Endothelial cell of umbilical vein (primary cell): ENCODE measurements at regions not wholly inside any gene's neighbourhood (a gene's known extent, or its start where the extent isn't known, plus 50 kb on each side); places are given as distances from the start of the nearest gene placed in this dataset.

Experiments used
- BruUV-seq: library from RNA; stranded (reverse); fragments of 400-500 nt; replicated peaks from 2 replicates; lab custom pipeline; 2021; lab: Mats Ljungman, UMichigan
- CTCF ChIA-PET: fragments of 300-600, 350-600 bp; sonication (Branson Sonifier 250); formaldehyde crosslinking; loops from one replicate; lab custom pipeline; 2021; ENCODE audit warnings: antibody characterized with exemption, inconsistent platforms; lab: Charles Lee
- POLR2A ChIA-PET: fragments of 300-600, 350-600 bp; sonication (Branson Sonifier 250); formaldehyde crosslinking; loops from one replicate; lab custom pipeline; 2021; ENCODE audit warnings: antibody characterized with exemption, inconsistent platforms; lab: Charles Lee
- DNase-seq: peaks from one replicate; pipeline ENCODE4 v3.0.0-alpha.2; 2011; ENCODE audit warnings: low read depth, low spot score
- FAIRE-seq: peaks from 2 replicates; lab custom pipeline; 2011; peaks lifted over from hg19 to GRCh38; lab: Jason Lieb, UNC
- H2AFZ ChIP-seq: 2 replicates; pipeline ENCODE4 v1.6.0; 2012; ENCODE audit warnings: low read depth, low read length, control low read depth, inconsistent platforms
- H3K27ac ChIP-seq: 2 replicates; pipeline ENCODE4 v1.5.1; 2011; ENCODE audit warnings: low read depth, mild to moderate bottlenecking, control low read depth, low read length, moderate library complexity; ENCODE audit not compliant: insufficient read depth
- H3K27me3 ChIP-seq, 2 experiments: 2 replicates each; pipeline versions ENCODE4 v1.6.0 to v1.6.1; 2011; ENCODE audit warnings: low read length in 2 of 2, mixed read lengths in 1 of 2; ENCODE audit not compliant: control insufficient read depth in 2 of 2, insufficient read depth in 2 of 2
- H3K36me3 ChIP-seq, 2 experiments: 2 replicates in 1 of 2; 3 replicates in 1 of 2; pipeline ENCODE4 v1.5.1; 2011; ENCODE audit warnings: low read length in 2 of 2, mild to moderate bottlenecking in 1 of 2, moderate library complexity in 1 of 2; ENCODE audit not compliant: control insufficient read depth in 2 of 2, insufficient read depth in 2 of 2; ENCODE audit errors: extremely low read depth in 1 of 2
- H3K4me1 ChIP-seq: 3 replicates; pipeline ENCODE4 v1.5.1; 2011; ENCODE audit warnings: mild to moderate bottlenecking, low read length; ENCODE audit not compliant: control insufficient read depth, insufficient read depth; ENCODE audit errors: extremely low read depth
- H3K4me2 ChIP-seq: 2 replicates; pipeline ENCODE4 v1.6.1; 2011; ENCODE audit warnings: low read length, control low read depth, mixed read lengths; ENCODE audit not compliant: insufficient read depth
- H3K4me3 ChIP-seq, 3 experiments: fragments of 200-600 bp in 1 of 3; sonication (generic), shearing (Covaris generic) in 1 of 3; replicated peaks in 1 of 3; 2 replicates each; pipeline ENCODE4 v1.5.1; 2011 to 2016; ENCODE audit warnings: control low read depth in 3 of 3, low read length in 3 of 3, mild to moderate bottlenecking in 2 of 3, inconsistent platforms in 1 of 3, low read depth in 1 of 3, moderate library complexity in 1 of 3; ENCODE audit not compliant: insufficient read depth in 1 of 3
- H3K79me2 ChIP-seq: 2 replicates; pipeline ENCODE4 v1.6.0; 2012; ENCODE audit warnings: low read length, inconsistent platforms; ENCODE audit not compliant: control insufficient read depth, insufficient read depth
- H3K9ac ChIP-seq: replicated peaks from 2 replicates; pipeline ENCODE3; 2011; ENCODE audit warnings: low read length, control low read depth; ENCODE audit not compliant: insufficient read depth; ENCODE audit errors: extremely low read depth
- H3K9me1 ChIP-seq: replicated peaks from 3 replicates; pipeline ENCODE4 v1.6.0; 2011; ENCODE audit warnings: mild to moderate bottlenecking, low read length; ENCODE audit not compliant: control insufficient read depth, insufficient read depth; ENCODE audit errors: extremely low read depth
- H3K9me3 ChIP-seq: replicated peaks from 2 replicates; pipeline ENCODE4 v1.5.1; 2012; ENCODE audit warnings: low read length, inconsistent platforms; ENCODE audit not compliant: control insufficient read depth, insufficient read depth
- H4K20me1 ChIP-seq: replicated peaks from 2 replicates; pipeline ENCODE3; 2011; ENCODE audit warnings: mild to moderate bottlenecking, low read length; ENCODE audit not compliant: control insufficient read depth, insufficient read depth; ENCODE audit errors: extremely low read depth
- EZH2 ChIP-seq: IDR thresholded peaks from 2 replicates; pipeline ENCODE4 v1.6.1; 2012; ENCODE audit warnings: borderline replicate concordance, low read depth, mild to moderate bottlenecking, moderate library complexity, low read length, inconsistent platforms; ENCODE audit not compliant: severe bottlenecking
- FOS ChIP-seq: IDR thresholded peaks from 2 replicates; pipeline ENCODE4 v1.6.1; 2011; ENCODE audit warnings: mild to moderate bottlenecking, low read length, moderate library complexity, borderline replicate concordance; ENCODE audit not compliant: insufficient read depth
- GATA2 ChIP-seq: IDR thresholded peaks from 2 replicates; pipeline ENCODE4 v1.7.0; 2011; ENCODE audit warnings: low read depth, mild to moderate bottlenecking, moderate library complexity, mixed read lengths, low read length; ENCODE audit not compliant: insufficient read length, insufficient read depth
- JUN ChIP-seq: IDR thresholded peaks from 2 replicates; pipeline ENCODE4 v1.6.1; 2011; ENCODE audit warnings: borderline replicate concordance, low read depth; ENCODE audit not compliant: insufficient read length, insufficient read depth
- MYC ChIP-seq: IDR thresholded peaks from one replicate; pipeline ENCODE4 v1.6.1; 2011; ENCODE audit warnings: mild to moderate bottlenecking, low read depth, low read length
- POLR2A ChIP-seq: IDR thresholded peaks from 2 replicates; pipeline ENCODE4 v1.6.1; 2012; ENCODE audit warnings: low read depth, mild to moderate bottlenecking, control low read depth, low read length
- POLR2AphosphoS5 ChIP-seq: IDR thresholded peaks from 2 replicates; pipeline ENCODE4 v1.6.1; 2012; ENCODE audit warnings: low read depth, mild to moderate bottlenecking, control low read depth, low read length, moderate library complexity; ENCODE audit not compliant: insufficient read depth
- dilution Hi-C: fragments of 300-500 bp; cut with MboI; formaldehyde crosslinking; loops from one replicate; pipeline ENCODE4 v1.15.0; 2019; ENCODE audit warnings: low sequenced_read_pairs; ENCODE audit not compliant: extremely low pct_ligation_motif_present
- intact Hi-C: fragments of 100-400 bp; cut with micrococcal nuclease; formaldehyde crosslinking; loops from one replicate; pipeline ENCODE4 v1.10.0; 2022
- TF ChIP-seq, protein P1 (sequence below): IDR thresholded peaks from 2 replicates; pipeline ENCODE4 v1.6.1; 2011; ENCODE audit not compliant: insufficient read depth, insufficient read length
- TF ChIP-seq, protein P2 (sequence below), 2 donors: IDR thresholded peaks; 1 replicate in 1 of 2; 2 replicates in 1 of 2; pipeline ENCODE4 v1.5.1; 2011; ENCODE audit warnings: low read length in 2 of 2, mild to moderate bottlenecking in 2 of 2, moderate library complexity in 2 of 2, control low read depth in 1 of 2, inconsistent platforms in 1 of 2, low read depth in 1 of 2; ENCODE audit not compliant: insufficient read depth in 1 of 2; ENCODE audit errors: extremely low read depth in 1 of 2

DNA sequence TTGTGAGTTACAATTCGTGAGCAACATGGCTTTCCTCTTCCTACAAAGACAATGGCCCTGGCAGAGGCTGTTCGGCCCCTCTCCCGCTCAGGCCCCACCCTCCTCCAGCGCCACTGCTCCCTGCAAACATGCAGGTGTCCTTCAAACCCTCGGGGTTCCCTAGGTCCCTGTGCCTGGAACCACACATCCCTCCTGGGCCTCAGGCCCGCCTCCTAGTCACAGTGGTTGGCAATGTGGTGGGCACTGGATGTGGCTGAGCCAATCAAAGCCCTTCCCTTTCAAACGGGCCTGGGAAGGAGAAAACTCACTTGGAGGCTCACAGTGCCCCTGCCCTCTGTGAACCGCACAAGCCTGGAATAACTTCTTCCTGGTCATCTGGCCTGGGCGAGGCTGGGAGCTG lies 147.2 kb downstream of the TFAP2C start:
- no peak for FAIRE-seq
- Histone ChIP-seq H3K79me2 (no peaks in the 10 kb centered on the region), H3K9ac (no peak overlapping the region), H4K20me1 (no peaks in the 10 kb centered on the region), H3K4me2 (no peak overlapping the region), H3K27me3 (no peaks in the 10 kb centered on the region), H3K36me3 (no peaks in the 10 kb centered on the region), H3K27ac (no peak overlapping the region), H3K4me3 (no peak overlapping the region), H3K4me1 (no peaks in the 10 kb centered on the region), H3K9me1 (no peaks in the 10 kb centered on the region), H3K9me3 (no peaks in the 10 kb centered on the region), H2AFZ (no peak overlapping the region)
- dilution Hi-C loops, result no loop called here
- BruUV-seq, result no TSS peak
- ChIA-PET CTCF (no interaction called here), POLR2A (no interaction called here)
- DNase-seq, result no peak
- TF ChIP-seq, protein P1, sequence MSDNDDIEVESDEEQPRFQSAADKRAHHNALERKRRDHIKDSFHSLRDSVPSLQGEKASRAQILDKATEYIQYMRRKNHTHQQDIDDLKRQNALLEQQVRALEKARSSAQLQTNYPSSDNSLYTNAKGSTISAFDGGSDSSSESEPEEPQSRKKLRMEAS, result no peak
- TF ChIP-seq POLR2A (no peak), POLR2AphosphoS5 (no peak), FOS (no peak), EZH2 (no peak), JUN (no peak), MYC (no peak), GATA2 (no peak)
- TF ChIP-seq, protein P2, sequence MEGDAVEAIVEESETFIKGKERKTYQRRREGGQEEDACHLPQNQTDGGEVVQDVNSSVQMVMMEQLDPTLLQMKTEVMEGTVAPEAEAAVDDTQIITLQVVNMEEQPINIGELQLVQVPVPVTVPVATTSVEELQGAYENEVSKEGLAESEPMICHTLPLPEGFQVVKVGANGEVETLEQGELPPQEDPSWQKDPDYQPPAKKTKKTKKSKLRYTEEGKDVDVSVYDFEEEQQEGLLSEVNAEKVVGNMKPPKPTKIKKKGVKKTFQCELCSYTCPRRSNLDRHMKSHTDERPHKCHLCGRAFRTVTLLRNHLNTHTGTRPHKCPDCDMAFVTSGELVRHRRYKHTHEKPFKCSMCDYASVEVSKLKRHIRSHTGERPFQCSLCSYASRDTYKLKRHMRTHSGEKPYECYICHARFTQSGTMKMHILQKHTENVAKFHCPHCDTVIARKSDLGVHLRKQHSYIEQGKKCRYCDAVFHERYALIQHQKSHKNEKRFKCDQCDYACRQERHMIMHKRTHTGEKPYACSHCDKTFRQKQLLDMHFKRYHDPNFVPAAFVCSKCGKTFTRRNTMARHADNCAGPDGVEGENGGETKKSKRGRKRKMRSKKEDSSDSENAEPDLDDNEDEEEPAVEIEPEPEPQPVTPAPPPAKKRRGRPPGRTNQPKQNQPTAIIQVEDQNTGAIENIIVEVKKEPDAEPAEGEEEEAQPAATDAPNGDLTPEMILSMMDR (IDR thresholded peaks at IDR 0.05; ENCODE audit: extremely low read depth in 1 of 2, insufficient read depth in 1 of 2, low read depth in 1 of 2, low read length in 2 of 2), result no peak
- intact Hi-C loops, result no loop called here
